SK-N-SH treated with all-trans-retinoic acid at 6 μM for 48 hours (cell line): ENCODE measurements at regions not wholly inside any gene's neighbourhood (a gene's known extent, or its start where the extent isn't known, plus 50 kb on each side); places are given as distances from the start of the nearest gene placed in this dataset.

ENCODE experiments used
- BACH2 ChIP-seq: fragments of 250-450 bp; sonication (Bioruptor Pico); IDR thresholded peaks from 2 replicates; pipeline ENCODE4 v1.9.0; 2021; ENCODE audit warnings: mild to moderate bottlenecking, borderline replicate concordance
- ISL1 ChIP-seq: fragments of 250-450 bp; sonication (Bioruptor Pico); IDR thresholded peaks from 2 replicates; pipeline ENCODE4 v2.1.2; 2022; ENCODE audit warnings: mild to moderate bottlenecking, moderate library complexity
- PATZ1 ChIP-seq: fragments of 250-450 bp; sonication (Bioruptor Pico); IDR thresholded peaks from 2 replicates; pipeline ENCODE4 v1.8.0; 2020; ENCODE audit warnings: mild to moderate bottlenecking, moderate library complexity, borderline replicate concordance
- PPARA ChIP-seq: fragments of 250-450 bp; sonication (Bioruptor Pico); IDR thresholded peaks from 2 replicates; pipeline ENCODE4 v1.5.0; 2020; ENCODE audit warnings: mild to moderate bottlenecking, borderline replicate concordance
- TCF4 ChIP-seq: fragments of 250-450 bp; sonication (Bioruptor Pico); IDR thresholded peaks from 2 replicates; pipeline ENCODE4 v1.8.0; 2021; ENCODE audit warnings: mild to moderate bottlenecking, moderate library complexity, borderline replicate concordance
- TSHZ2 ChIP-seq: fragments of 250-450 bp; sonication (Bioruptor Pico); IDR thresholded peaks from 2 replicates; pipeline ENCODE4 v1.5.0; 2020; ENCODE audit warnings: mild to moderate bottlenecking, moderate library complexity
- ZNF565 ChIP-seq: fragments of 450-650 bp; formaldehyde crosslinking; conservative IDR thresholded peaks from 2 replicates; pipeline ENCODE4 v1.5.0; 2020; ENCODE audit warnings: low read depth, mild to moderate bottlenecking, moderate library complexity
- TF ChIP-seq, protein P1 (sequence below): fragments of 250-450 bp; sonication (Bioruptor Pico); IDR thresholded peaks from 2 replicates; pipeline ENCODE4 v1.5.1; 2021; ENCODE audit warnings: mild to moderate bottlenecking, moderate library complexity

GRCh38 chr3:59486520-59486919, 436.7 kb upstream of the CFAP20DC start:
- TF ChIP-seq TSHZ2 (no peak), ZNF565 (CRISPR knock-in tag) (no peak), PPARA (no peak), TCF4 (no peak), ISL1 (CRISPR knock-in tag) (no peak), PATZ1 (CRISPR knock-in tag) (no peak), BACH2 (CRISPR knock-in tag) (no peak)
- TF ChIP-seq, protein P1, sequence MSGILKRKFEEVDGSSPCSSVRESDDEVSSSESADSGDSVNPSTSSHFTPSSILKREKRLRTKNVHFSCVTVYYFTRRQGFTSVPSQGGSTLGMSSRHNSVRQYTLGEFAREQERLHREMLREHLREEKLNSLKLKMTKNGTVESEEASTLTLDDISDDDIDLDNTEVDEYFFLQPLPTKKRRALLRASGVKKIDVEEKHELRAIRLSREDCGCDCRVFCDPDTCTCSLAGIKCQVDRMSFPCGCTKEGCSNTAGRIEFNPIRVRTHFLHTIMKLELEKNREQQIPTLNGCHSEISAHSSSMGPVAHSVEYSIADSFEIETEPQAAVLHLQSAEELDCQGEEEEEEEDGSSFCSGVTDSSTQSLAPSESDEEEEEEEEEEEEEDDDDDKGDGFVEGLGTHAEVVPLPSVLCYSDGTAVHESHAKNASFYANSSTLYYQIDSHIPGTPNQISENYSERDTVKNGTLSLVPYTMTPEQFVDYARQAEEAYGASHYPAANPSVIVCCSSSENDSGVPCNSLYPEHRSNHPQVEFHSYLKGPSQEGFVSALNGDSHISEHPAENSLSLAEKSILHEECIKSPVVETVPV (CRISPR knock-in tag), result no peak
